ENCODE measurements at regions not wholly inside any gene's neighbourhood (a gene's known extent, or its start where the extent isn't known, plus 50 kb on each side); places are given as distances from the start of the nearest gene placed in this dataset.

DNA sequence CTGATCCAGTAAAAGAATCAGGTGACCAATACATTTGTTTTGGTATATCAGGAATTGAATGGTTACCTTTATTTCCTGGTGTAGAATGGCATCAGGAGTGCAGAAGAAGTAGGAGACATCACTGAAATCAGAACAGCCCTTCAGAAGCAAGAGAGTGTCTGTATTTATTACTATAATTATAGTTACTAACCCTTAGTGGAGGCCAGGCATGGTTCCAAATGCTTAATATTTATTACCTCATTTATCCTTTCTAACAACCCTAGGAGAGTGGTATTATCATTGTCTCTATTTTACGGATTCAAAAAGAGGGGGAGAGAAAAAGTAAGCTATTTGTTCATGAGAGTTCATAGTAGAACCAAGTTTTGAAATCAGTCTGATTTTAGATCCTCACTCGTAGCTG is 1292.9 kb downstream of the PCDH9 start:
- TF ChIP-seq, protein P1, sequence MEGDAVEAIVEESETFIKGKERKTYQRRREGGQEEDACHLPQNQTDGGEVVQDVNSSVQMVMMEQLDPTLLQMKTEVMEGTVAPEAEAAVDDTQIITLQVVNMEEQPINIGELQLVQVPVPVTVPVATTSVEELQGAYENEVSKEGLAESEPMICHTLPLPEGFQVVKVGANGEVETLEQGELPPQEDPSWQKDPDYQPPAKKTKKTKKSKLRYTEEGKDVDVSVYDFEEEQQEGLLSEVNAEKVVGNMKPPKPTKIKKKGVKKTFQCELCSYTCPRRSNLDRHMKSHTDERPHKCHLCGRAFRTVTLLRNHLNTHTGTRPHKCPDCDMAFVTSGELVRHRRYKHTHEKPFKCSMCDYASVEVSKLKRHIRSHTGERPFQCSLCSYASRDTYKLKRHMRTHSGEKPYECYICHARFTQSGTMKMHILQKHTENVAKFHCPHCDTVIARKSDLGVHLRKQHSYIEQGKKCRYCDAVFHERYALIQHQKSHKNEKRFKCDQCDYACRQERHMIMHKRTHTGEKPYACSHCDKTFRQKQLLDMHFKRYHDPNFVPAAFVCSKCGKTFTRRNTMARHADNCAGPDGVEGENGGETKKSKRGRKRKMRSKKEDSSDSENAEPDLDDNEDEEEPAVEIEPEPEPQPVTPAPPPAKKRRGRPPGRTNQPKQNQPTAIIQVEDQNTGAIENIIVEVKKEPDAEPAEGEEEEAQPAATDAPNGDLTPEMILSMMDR (IDR thresholded peaks at IDR 0.05), result no peak
- TF ChIP-seq POLR2A (IDR thresholded peaks at IDR 0.05), result no peak
